ENCODE measurements at regions not wholly inside any gene's neighbourhood (a gene's known extent, or its start where the extent isn't known, plus 50 kb on each side); places are given as distances from the start of the nearest gene placed in this dataset.

DNA sequence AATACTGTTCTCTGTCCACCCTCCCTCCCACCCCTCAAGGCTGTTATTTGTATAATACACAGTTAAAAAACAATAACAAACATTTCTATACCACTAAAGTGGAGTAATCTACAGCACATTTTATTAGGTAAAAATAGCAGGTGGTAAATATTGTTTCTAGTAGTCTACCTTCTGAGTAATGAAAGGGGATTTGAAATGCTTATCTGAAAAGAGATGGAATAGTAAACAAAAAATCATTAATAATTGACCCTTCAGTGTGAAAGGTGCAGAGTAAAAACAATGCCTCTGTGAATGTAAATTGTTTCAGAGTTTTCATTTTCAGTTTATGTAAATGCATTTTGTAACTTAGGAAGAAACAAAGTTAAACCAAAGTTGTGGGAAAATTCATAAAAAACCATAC lies 321.2 kb downstream of the SLC16A7 start:
- Histone ChIP-seq H4K20me1 (ENCODE audit: low read depth) (no peaks in the 10 kb centered on the region), H3F3A (ENCODE audit: low read depth) (no peaks in the 10 kb centered on the region), H3K4me1 (no peaks in the 10 kb centered on the region), H3K27ac (no peak overlapping the region), H3K79me2 (ENCODE audit: low read depth) (no peaks in the 10 kb centered on the region), H3K27me3 (no peaks in the 10 kb centered on the region), H3K4me2 (no peak overlapping the region), H3K36me3 (no peaks in the 10 kb centered on the region), H3K4me3 (no peak overlapping the region), H3K9ac (no peak overlapping the region), H3K9me3 (ENCODE audit: low read depth) (no peaks in the 10 kb centered on the region), H2AFZ (replicated peaks) (no peak overlapping the region)
- Mint-ChIP-seq H3K4me3 (no peak overlapping the region), H3K4me1 (no peaks in the 10 kb centered on the region), H3K27me3 (ENCODE audit: insufficient read depth, low read depth) (no peaks in the 10 kb centered on the region), H3K9me3 (no peaks in the 10 kb centered on the region), H3K27ac (no peak overlapping the region), H3K36me3 (no peaks in the 10 kb centered on the region)
- DNase-seq (ENCODE audit: low spot score) = no peak
- TF ChIP-seq EZH2phosphoT487 (IDR thresholded peaks at IDR 0.05) = no peak
- no peak for TF ChIP-seq EZH2 (IDR thresholded peaks at IDR 0.05)
- TF ChIP-seq, protein P1, sequence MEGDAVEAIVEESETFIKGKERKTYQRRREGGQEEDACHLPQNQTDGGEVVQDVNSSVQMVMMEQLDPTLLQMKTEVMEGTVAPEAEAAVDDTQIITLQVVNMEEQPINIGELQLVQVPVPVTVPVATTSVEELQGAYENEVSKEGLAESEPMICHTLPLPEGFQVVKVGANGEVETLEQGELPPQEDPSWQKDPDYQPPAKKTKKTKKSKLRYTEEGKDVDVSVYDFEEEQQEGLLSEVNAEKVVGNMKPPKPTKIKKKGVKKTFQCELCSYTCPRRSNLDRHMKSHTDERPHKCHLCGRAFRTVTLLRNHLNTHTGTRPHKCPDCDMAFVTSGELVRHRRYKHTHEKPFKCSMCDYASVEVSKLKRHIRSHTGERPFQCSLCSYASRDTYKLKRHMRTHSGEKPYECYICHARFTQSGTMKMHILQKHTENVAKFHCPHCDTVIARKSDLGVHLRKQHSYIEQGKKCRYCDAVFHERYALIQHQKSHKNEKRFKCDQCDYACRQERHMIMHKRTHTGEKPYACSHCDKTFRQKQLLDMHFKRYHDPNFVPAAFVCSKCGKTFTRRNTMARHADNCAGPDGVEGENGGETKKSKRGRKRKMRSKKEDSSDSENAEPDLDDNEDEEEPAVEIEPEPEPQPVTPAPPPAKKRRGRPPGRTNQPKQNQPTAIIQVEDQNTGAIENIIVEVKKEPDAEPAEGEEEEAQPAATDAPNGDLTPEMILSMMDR (IDR thresholded peaks at IDR 0.05) = no peak

DNA sequence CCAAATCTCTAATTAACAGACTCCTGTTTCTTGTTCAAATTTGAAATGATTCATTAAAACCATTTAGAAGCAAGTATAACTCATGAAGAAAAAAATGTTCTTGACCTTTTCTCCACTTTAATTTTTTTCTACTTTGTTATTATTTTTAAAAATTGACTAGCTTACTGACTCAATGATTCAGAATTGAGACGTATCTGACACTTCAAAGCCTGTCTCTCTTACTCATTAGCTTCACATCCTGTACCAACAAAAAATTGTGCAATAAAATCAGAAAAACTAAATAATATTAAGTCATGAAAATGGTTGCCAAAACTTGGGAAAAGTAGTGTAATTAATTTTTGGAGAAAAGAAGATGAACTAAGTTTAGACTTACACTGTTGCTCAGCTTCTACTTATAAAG lies 331.2 kb downstream of the SLC16A7 start:
- H3K27ac ChIP-seq = no peak overlapping the region
- H2AFZ ChIP-seq (replicated peaks) = no peak overlapping the region
- Mint-ChIP-seq H3K9me3 (peaks cover 2% of the 10 kb centered on the region), H3K27ac (no peak overlapping the region), H3K27me3 (ENCODE audit: insufficient read depth, low read depth) (peaks cover 2% of the 10 kb centered on the region), H3K4me3 (no peak overlapping the region), H3K4me1 (no peaks in the 10 kb centered on the region), H3K36me3 (no peaks in the 10 kb centered on the region)
- no peak for DNase-seq (ENCODE audit: low spot score)
- no peaks in the 10 kb centered on the region for H4K20me1 ChIP-seq (ENCODE audit: low read depth)
- H3F3A ChIP-seq (ENCODE audit: low read depth) = no peaks in the 10 kb centered on the region
- H3K9ac ChIP-seq = no peak overlapping the region
- no peaks in the 10 kb centered on the region for H3K79me2 ChIP-seq (ENCODE audit: low read depth)
- no peaks in the 10 kb centered on the region for H3K9me3 ChIP-seq (ENCODE audit: low read depth)
- no peak for TF ChIP-seq EZH2phosphoT487 (IDR thresholded peaks at IDR 0.05)
- TF ChIP-seq, protein P1 (IDR thresholded peaks at IDR 0.05) = no peak
- TF ChIP-seq EZH2 (IDR thresholded peaks at IDR 0.05) = no peak
- no peaks in the 10 kb centered on the region for H3K27me3 ChIP-seq
- no peak overlapping the region for H3K4me3 ChIP-seq
- no peaks in the 10 kb centered on the region for H3K4me1 ChIP-seq
- no peak overlapping the region for H3K4me2 ChIP-seq
- no peaks in the 10 kb centered on the region for H3K36me3 ChIP-seq

DNA sequence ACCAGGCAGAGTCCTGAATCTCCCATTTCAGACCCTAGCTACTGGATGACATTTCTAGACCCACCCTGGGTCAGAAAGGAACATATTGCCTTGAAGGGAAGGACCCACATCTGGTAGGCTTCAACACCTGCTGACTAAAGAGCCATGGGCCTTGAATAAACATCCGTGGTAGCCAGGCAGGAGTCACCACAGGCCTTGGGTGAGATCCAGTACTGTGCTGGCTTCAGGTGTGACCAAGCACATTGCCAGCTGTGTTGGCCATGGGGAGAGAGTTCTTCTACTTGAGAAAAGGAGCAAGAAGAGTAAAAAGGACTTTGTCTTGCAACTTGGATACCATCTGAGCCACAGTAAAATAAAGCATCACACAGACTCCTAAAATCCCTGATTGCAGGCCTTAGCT lies 332.6 kb downstream of the SLC16A7 start:
- no peaks in the 10 kb centered on the region for H3K36me3 ChIP-seq
- no peaks in the 10 kb centered on the region for H3K4me1 ChIP-seq
- no peaks in the 10 kb centered on the region for H4K20me1 ChIP-seq (ENCODE audit: low read depth)
- H3K4me3 ChIP-seq = no peak overlapping the region
- H3K4me3 Mint-ChIP-seq = no peak overlapping the region
- no peak overlapping the region for H3K27ac Mint-ChIP-seq
- H3K9me3 ChIP-seq (ENCODE audit: low read depth) = no peaks in the 10 kb centered on the region
- no peak overlapping the region for H3K27ac ChIP-seq
- no peak overlapping the region for H3K4me2 ChIP-seq
- peaks cover 2% of the 10 kb centered on the region for H3K9me3 Mint-ChIP-seq
- TF ChIP-seq, protein P1 (IDR thresholded peaks at IDR 0.05) = no peak
- TF ChIP-seq EZH2phosphoT487 (IDR thresholded peaks at IDR 0.05) (no peak), EZH2 (IDR thresholded peaks at IDR 0.05) (no peak)
- no peaks in the 10 kb centered on the region for H3K4me1 Mint-ChIP-seq
- no peak for DNase-seq (ENCODE audit: low spot score)
- no peaks in the 10 kb centered on the region for H3K79me2 ChIP-seq (ENCODE audit: low read depth)
- H2AFZ ChIP-seq (replicated peaks) = no peak overlapping the region
- H3K27me3 ChIP-seq = no peaks in the 10 kb centered on the region
- H3K36me3 Mint-ChIP-seq = no peaks in the 10 kb centered on the region
- H3K9ac ChIP-seq = no peak overlapping the region
- H3K27me3 Mint-ChIP-seq (ENCODE audit: insufficient read depth, low read depth) = peaks cover 2% of the 10 kb centered on the region
- no peaks in the 10 kb centered on the region for H3F3A ChIP-seq (ENCODE audit: low read depth)

- Mint-ChIP-seq H3K27me3 (ENCODE audit: insufficient read depth, low read depth) (peaks cover 2% of the 10 kb centered on the region), H3K27ac (no peak overlapping the region), H3K36me3 (no peaks in the 10 kb centered on the region), H3K9me3 (peaks cover 2% of the 10 kb centered on the region), H3K4me3 (no peak overlapping the region), H3K4me1 (no peaks in the 10 kb centered on the region)
- Histone ChIP-seq H3K9me3 (ENCODE audit: low read depth) (no peaks in the 10 kb centered on the region), H3K27me3 (no peaks in the 10 kb centered on the region), H3K9ac (no peak overlapping the region), H3K27ac (no peak overlapping the region), H3K4me2 (no peak overlapping the region), H3F3A (ENCODE audit: low read depth) (no peaks in the 10 kb centered on the region), H3K36me3 (no peaks in the 10 kb centered on the region), H2AFZ (replicated peaks) (no peak overlapping the region), H4K20me1 (ENCODE audit: low read depth) (no peaks in the 10 kb centered on the region), H3K4me1 (no peaks in the 10 kb centered on the region), H3K4me3 (no peak overlapping the region), H3K79me2 (ENCODE audit: low read depth) (no peaks in the 10 kb centered on the region)
- no peak for DNase-seq (ENCODE audit: low spot score)
- TF ChIP-seq EZH2 (IDR thresholded peaks at IDR 0.05) = no peak
- TF ChIP-seq EZH2phosphoT487 (IDR thresholded peaks at IDR 0.05) = no peak
- TF ChIP-seq, protein P1 (IDR thresholded peaks at IDR 0.05) = no peak
Observed at GRCh38 chr12:59929110-59929509, 333.3 kb downstream of the SLC16A7 start.
